Upper lobe of left lung (tissue), 4 donors: ENCODE measurements at regions not wholly inside any gene's neighbourhood (a gene's known extent, or its start where the extent isn't known, plus 50 kb on each side); places are given as distances from the start of the nearest gene placed in this dataset.

Experiments
- CTCF ChIP-seq, 6 experiments: fragments of 450-650 bp in 4 of 6; fragments of 200-600 bp in 2 of 6; sonication (generic) in 2 of 6; IDR thresholded peaks; one replicate each; pipeline ENCODE4 v1.5.1; 2016 to 2019; ENCODE audit warnings: antibody characterized with exemption in 6 of 6
- EP300 ChIP-seq, 4 donors: sonication (generic); formaldehyde crosslinking; IDR thresholded peaks; one replicate each; pipeline ENCODE4 v1.5.1; 2017; ENCODE audit warnings: antibody characterized with exemption in 4 of 4, control low read depth in 2 of 4
- POLR2A ChIP-seq, 4 donors: fragments of 450-650 bp; IDR thresholded peaks; one replicate each; pipeline ENCODE4 v1.5.1; 2016 to 2017; ENCODE audit warnings: antibody characterized with exemption in 4 of 4, mild to moderate bottlenecking in 2 of 4

GRCh38 chrY:12984637-12985344 lies 80.1 kb downstream of the DDX3Y start:
- TF ChIP-seq POLR2A (IDR thresholded peaks at IDR 0.05) (no peak), CTCF (IDR thresholded peaks at IDR 0.05) (no peak), EP300 (IDR thresholded peaks at IDR 0.05) (no peak)
